ENCODE measurements at regions not wholly inside any gene's neighbourhood (a gene's known extent, or its start where the extent isn't known, plus 50 kb on each side); places are given as distances from the start of the nearest gene placed in this dataset.

DNA sequence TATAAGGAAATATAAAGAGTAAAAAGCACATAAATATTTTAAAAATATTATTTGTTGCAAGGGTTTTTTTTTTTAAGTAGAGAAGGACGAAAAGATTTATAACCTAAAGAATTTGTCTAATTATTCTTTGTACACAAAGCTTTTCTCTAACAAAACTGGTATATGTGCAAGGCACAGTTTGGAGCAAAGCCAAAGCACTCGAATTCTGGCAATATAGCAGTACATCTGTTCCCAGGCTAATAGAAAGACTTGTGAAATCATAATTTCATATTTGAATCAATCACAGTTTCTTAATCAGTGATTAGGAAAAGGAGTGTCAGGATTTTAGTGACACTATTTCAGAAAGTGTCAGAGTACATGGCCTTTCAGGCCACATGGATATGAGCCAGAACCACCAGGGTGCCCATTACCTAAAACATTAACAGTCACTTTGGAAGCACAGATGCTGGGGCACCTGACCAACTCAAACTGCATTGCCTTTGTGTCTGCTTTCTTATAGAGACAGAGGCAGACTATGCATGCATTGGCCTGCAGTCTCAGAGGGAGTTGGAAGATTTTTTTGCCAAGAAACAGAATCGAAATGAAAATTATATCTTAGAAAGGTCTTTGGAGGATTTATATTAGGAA lies 651.8 kb upstream of the SGO1 start:
- TF ChIP-seq, protein P1, sequence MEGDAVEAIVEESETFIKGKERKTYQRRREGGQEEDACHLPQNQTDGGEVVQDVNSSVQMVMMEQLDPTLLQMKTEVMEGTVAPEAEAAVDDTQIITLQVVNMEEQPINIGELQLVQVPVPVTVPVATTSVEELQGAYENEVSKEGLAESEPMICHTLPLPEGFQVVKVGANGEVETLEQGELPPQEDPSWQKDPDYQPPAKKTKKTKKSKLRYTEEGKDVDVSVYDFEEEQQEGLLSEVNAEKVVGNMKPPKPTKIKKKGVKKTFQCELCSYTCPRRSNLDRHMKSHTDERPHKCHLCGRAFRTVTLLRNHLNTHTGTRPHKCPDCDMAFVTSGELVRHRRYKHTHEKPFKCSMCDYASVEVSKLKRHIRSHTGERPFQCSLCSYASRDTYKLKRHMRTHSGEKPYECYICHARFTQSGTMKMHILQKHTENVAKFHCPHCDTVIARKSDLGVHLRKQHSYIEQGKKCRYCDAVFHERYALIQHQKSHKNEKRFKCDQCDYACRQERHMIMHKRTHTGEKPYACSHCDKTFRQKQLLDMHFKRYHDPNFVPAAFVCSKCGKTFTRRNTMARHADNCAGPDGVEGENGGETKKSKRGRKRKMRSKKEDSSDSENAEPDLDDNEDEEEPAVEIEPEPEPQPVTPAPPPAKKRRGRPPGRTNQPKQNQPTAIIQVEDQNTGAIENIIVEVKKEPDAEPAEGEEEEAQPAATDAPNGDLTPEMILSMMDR (IDR thresholded peaks at IDR 0.05) = no peak
- TF ChIP-seq CEBPB (IDR thresholded peaks at IDR 0.05) (no peak), KDM5A (IDR thresholded peaks at IDR 0.05) (no peak), CHD4 (IDR thresholded peaks at IDR 0.05; ENCODE audit: borderline replicate concordance) (no peak)

All from A549 (cell line).